ENCODE measurements at regions not wholly inside any gene's neighbourhood (a gene's known extent, or its start where the extent isn't known, plus 50 kb on each side); places are given as distances from the start of the nearest gene placed in this dataset.

DNA sequence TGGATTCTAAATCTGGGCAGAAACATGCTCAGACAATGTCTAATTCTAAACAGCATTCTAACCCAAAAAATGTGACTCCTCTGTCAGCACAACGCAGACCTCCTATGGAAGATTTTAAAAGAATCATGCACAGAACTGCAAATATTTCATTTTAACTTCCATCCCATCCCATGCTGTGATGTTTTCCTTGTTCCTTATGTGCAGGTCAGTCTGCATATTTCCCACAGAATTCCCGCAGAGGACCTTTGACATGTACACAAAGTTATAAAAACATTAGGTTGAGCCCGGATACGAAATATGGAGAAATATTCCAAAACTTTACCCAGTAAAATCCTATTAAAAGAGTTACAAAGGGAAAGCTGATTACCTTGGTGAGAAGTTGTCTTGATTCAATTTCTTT is 467.1 kb upstream of the EPHA7 start:
- TF ChIP-seq POLR2AphosphoS5 (IDR thresholded peaks at IDR 0.05; ENCODE audit: insufficient read depth in 1 of 2, low read depth in 1 of 2), result no peak
- TF ChIP-seq, protein P1, sequence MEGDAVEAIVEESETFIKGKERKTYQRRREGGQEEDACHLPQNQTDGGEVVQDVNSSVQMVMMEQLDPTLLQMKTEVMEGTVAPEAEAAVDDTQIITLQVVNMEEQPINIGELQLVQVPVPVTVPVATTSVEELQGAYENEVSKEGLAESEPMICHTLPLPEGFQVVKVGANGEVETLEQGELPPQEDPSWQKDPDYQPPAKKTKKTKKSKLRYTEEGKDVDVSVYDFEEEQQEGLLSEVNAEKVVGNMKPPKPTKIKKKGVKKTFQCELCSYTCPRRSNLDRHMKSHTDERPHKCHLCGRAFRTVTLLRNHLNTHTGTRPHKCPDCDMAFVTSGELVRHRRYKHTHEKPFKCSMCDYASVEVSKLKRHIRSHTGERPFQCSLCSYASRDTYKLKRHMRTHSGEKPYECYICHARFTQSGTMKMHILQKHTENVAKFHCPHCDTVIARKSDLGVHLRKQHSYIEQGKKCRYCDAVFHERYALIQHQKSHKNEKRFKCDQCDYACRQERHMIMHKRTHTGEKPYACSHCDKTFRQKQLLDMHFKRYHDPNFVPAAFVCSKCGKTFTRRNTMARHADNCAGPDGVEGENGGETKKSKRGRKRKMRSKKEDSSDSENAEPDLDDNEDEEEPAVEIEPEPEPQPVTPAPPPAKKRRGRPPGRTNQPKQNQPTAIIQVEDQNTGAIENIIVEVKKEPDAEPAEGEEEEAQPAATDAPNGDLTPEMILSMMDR (IDR thresholded peaks at IDR 0.05), result no peak
